Astrocyte of the cerebellum (primary cell): ENCODE measurements at regions not wholly inside any gene's neighbourhood (a gene's known extent, or its start where the extent isn't known, plus 50 kb on each side); places are given as distances from the start of the nearest gene placed in this dataset.

ENCODE experiments used
- DNase-seq: peaks from one replicate; pipeline ENCODE4 v3.0.0-alpha.2; 2011; ENCODE audit warnings: low read depth
- H3K4me3 ChIP-seq: 2 replicates; pipeline ENCODE4 v1.5.1; 2011; ENCODE audit warnings: mild to moderate bottlenecking, low read depth, low read length, moderate library complexity
- CTCF ChIP-seq: IDR thresholded peaks from 2 replicates; pipeline ENCODE4 v1.5.1; 2012; ENCODE audit warnings: low read length, low read depth, moderate library complexity, mild to moderate bottlenecking; ENCODE audit errors: missing control alignments
- in situ Hi-C: cut with HindIII; loops from 2 replicates; pipeline ENCODE4 v1.10.0; 2017; ENCODE audit warnings: low sequenced_read_pairs

GRCh38 chr12:93966516-93967133, 181.8 kb upstream of the PLXNC1 start:
- no peak for TF ChIP-seq CTCF
- H3K4me3 ChIP-seq: no peak overlapping the region
- in situ Hi-C loops: no loop called here
- DNase-seq: no peak

GRCh38 chr12:93967454-93967853, 180.9 kb upstream of the PLXNC1 start:
- DNase-seq: no peak
- no peak overlapping the region for H3K4me3 ChIP-seq
- no peak for TF ChIP-seq CTCF
- in situ Hi-C loops: no loop called here

GRCh38 chr12:93968536-93969285, 179.7 kb upstream of the PLXNC1 start:
- TF ChIP-seq CTCF: no peak
- DNase-seq: no peak
- in situ Hi-C loops: no loop called here
- no peak overlapping the region for H3K4me3 ChIP-seq

GRCh38 chr12:93970900-93971688, 177.3 kb upstream of the PLXNC1 start:
- no peak for TF ChIP-seq CTCF
- no peak overlapping the region for H3K4me3 ChIP-seq
- in situ Hi-C loops: no loop called here
- DNase-seq: no peak

- no peak for TF ChIP-seq CTCF
- peak; percentile 76 for DNase-seq
- in situ Hi-C loops: no loop called here
- H3K4me3 ChIP-seq: no peak overlapping the region
These were observed 175.8 kb upstream of the PLXNC1 start for GRCh38 chr12:93972411-93973208.

GRCh38 chr12:93974252-93974651, 174.1 kb upstream of the PLXNC1 start:
- TF ChIP-seq CTCF: no peak
- no peak for DNase-seq
- in situ Hi-C loops: no loop called here
- H3K4me3 ChIP-seq: no peak overlapping the region
